ENCODE measurements at regions not wholly inside any gene's neighbourhood (a gene's known extent, or its start where the extent isn't known, plus 50 kb on each side); places are given as distances from the start of the nearest gene placed in this dataset.
"Not testable (repeated sequence)": the region's sequence is repeated elsewhere in the genome, so short reads cannot be mapped to it uniquely, and the experiment has no call there.

DNA sequence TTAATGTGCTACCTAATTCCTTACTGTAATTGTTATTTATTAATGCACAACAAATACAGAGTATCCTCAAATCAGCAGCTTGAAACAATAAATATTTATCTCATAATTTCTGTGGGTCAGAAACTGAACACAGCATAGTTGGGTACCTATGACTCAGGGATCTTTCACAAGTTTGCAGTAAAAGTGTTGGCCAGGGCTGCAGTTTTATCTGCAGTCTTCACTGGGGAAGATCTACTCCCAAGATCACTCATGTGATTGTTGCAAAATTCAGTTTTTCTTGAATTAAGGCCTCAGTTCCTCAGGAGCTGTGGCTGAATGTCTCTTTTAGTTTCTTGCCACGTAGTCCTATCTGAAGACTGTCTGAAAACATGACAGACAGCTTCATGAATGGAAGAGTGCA lies 237.8 kb downstream of the ZWINT start:
- no peak overlapping the region for H3K4me3 ChIP-seq (ENCODE audit: low read length)
- TF ChIP-seq, protein P1, sequence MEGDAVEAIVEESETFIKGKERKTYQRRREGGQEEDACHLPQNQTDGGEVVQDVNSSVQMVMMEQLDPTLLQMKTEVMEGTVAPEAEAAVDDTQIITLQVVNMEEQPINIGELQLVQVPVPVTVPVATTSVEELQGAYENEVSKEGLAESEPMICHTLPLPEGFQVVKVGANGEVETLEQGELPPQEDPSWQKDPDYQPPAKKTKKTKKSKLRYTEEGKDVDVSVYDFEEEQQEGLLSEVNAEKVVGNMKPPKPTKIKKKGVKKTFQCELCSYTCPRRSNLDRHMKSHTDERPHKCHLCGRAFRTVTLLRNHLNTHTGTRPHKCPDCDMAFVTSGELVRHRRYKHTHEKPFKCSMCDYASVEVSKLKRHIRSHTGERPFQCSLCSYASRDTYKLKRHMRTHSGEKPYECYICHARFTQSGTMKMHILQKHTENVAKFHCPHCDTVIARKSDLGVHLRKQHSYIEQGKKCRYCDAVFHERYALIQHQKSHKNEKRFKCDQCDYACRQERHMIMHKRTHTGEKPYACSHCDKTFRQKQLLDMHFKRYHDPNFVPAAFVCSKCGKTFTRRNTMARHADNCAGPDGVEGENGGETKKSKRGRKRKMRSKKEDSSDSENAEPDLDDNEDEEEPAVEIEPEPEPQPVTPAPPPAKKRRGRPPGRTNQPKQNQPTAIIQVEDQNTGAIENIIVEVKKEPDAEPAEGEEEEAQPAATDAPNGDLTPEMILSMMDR (conservative IDR thresholded peaks at IDR 0.05; ENCODE audit: low read length), result no peak
- no peak for DNase-seq (ENCODE audit: low read depth)

DNA sequence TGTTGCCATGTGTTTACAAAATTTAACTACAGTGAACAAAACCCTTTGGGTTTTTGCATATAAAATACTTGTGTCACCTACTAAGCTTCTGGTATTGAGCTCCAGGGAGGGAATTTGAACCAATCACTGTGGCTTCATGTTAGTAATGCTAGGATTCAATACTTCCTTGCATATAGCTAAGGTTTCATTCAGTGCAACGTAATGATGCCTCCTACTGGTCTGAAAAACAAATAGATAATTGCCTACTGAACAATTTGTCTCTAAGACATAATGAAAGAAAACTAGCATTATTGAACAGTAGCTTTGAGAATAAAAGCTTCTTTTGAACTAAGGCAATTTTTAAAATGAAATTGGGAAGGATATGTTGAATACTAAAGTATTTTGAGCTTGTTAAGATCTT lies 244.4 kb downstream of the ZWINT start:
- no peak overlapping the region for H3K4me3 ChIP-seq (ENCODE audit: low read length)
- DNase-seq (ENCODE audit: low read depth), result no peak
- TF ChIP-seq, protein P1 (conservative IDR thresholded peaks at IDR 0.05; ENCODE audit: low read length), result no peak

DNA sequence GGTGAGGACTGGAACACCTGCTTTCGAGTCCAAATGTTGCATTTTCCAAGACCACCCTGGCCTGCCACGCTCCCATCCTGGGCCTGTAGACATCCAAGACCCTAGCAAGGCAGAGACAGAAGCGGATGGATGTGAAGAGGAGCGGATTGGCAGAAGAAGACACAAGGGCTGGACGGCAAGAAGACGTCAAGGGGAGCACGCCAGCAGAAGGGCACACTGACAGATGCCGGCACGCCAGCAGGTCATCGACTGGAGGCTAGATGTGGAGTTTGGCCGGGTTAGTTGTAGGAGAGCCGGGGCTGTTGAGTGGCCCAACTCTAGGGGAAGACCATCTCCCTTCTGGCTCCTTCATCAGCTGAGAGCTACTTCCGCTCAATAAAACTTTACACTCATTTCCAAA lies 251.6 kb downstream of the ZWINT start:
- TF ChIP-seq, protein P1 (conservative IDR thresholded peaks at IDR 0.05; ENCODE audit: low read length), result no peak
- DNase-seq (ENCODE audit: low read depth), result no peak
- H3K4me3 ChIP-seq (ENCODE audit: low read length), result no peak overlapping the region

DNA sequence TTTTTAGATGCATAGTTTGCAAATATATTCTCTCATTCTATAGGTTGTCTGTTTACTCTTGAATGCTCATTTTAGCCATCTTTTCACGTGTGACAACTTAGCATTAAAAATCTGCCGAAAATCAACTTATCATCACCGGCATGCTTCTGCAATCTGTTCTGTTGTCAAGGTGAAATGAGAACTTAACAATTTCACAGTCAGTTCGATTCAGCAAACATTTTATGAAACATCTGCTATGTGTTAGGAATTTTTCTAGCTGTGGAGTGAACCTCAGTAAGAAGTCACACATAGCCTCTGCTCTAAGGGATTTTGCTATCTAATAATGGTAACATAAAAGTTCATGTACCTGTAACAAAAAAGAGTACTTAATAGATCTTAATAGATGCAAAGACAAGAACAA lies 256.1 kb downstream of the ZWINT start:
- no peak for DNase-seq (ENCODE audit: low read depth)
- TF ChIP-seq, protein P1 (conservative IDR thresholded peaks at IDR 0.05; ENCODE audit: low read length), result no peak
- no peak overlapping the region for H3K4me3 ChIP-seq (ENCODE audit: low read length)

DNA sequence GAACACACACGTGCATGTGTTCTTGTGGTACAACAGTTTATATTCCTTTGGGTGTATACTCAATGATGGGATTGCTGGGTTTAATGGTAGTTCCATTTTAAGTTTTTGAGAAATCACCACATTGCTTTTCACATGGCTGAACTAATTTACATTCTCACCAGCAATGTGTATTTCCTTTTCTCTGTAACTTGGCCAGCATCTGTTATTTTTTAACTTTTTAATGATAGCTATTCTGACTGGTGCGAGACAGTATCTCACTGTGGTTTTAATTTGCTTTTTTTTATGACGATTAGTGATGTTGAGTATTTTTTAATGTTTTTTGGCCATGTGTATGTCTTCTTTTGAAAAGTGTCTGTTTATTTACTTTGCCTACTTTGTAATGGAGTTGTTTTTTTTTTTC lies 256.6 kb downstream of the ZWINT start:
- H3K4me3 ChIP-seq (ENCODE audit: low read length), result no peak overlapping the region
- DNase-seq (ENCODE audit: low read depth), result no peak
- TF ChIP-seq, protein P1 (conservative IDR thresholded peaks at IDR 0.05; ENCODE audit: low read length), result no peak

DNA sequence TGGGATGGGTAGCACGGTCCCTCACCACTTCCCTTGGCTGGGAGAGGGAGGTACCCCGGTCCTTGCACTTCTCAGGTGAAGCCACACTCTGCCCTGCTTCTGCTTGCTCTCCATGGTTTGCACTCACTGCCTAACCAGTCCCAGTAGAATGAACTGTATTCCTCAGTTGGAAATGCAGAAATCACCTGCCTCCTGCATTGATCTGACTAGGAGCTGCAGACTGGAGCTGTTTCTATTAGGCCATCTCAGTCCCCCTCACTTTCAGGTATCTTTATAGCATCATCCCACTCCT lies 264.9 kb downstream of the ZWINT start:
- no peak for DNase-seq (ENCODE audit: low read depth)
- TF ChIP-seq, protein P1 (conservative IDR thresholded peaks at IDR 0.05; ENCODE audit: low read length), result no peak
- H3K4me3 ChIP-seq (ENCODE audit: low read length), result no peak overlapping the region

DNA sequence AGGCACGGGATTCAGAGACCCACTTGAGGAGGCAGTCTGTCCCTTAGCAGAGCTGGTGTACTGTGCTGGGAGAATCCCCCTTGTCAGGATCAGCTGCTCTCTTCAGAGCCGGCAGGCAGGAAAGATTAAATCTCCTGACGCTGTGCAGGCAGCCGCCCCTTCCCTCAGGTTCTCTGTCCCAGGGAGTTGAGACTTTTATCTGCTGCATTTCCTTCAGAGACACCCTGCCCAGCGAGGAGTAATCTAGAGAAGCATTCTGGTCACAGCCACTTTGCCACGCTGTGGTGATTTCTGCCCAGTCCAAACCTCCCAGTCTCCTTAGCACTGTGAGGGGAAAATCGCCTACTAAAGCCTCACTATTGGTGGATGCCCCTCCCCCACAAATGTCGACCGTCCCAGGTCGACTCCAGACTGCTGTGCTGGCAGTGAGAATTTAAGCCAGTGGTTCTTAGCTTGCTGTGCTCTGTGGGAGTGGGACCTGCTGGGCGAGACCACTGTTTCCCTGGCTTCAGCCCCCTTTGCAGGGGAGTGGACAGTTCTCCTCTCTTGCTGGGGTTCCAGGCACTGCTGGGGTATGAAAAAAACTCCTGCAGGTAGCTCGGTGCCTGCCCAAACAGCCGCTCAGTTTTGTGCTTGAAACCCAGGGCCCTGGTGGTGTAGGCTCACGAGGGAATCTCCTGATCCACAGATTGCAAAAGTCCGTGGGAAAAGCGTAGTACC lies 265.4 kb downstream of the ZWINT start:
- no peak for DNase-seq (ENCODE audit: low read depth)
- no peak overlapping the region for H3K4me3 ChIP-seq (ENCODE audit: low read length)
- TF ChIP-seq, protein P1 (conservative IDR thresholded peaks at IDR 0.05; ENCODE audit: low read length), result no peak

DNA sequence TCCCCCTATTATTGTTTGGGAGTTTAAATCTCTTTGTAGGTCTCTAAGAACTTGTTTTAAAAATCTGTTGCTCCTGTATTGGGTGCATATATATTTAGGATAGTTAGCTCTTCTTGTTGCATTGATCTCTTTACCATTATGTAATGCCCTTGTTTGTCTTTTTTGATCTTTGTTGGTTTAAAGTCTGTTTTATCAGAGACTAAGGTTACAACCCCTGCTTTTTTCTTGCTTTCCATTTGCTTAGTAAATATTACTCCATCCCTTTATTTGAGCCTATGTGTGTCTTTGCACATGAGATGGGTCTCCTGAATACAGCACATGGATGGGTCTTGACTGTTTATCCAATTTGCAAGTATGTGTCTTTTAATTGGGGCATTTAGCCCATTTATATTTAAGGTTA lies 267.4 kb downstream of the ZWINT start:
- not testable (repeated sequence) for H3K4me3 ChIP-seq (ENCODE audit: low read length); DNase-seq (ENCODE audit: low read depth)

Data from AG10803 (cell line).